ENCODE measurements at regions not wholly inside any gene's neighbourhood (a gene's known extent, or its start where the extent isn't known, plus 50 kb on each side); places are given as distances from the start of the nearest gene placed in this dataset.

DNA sequence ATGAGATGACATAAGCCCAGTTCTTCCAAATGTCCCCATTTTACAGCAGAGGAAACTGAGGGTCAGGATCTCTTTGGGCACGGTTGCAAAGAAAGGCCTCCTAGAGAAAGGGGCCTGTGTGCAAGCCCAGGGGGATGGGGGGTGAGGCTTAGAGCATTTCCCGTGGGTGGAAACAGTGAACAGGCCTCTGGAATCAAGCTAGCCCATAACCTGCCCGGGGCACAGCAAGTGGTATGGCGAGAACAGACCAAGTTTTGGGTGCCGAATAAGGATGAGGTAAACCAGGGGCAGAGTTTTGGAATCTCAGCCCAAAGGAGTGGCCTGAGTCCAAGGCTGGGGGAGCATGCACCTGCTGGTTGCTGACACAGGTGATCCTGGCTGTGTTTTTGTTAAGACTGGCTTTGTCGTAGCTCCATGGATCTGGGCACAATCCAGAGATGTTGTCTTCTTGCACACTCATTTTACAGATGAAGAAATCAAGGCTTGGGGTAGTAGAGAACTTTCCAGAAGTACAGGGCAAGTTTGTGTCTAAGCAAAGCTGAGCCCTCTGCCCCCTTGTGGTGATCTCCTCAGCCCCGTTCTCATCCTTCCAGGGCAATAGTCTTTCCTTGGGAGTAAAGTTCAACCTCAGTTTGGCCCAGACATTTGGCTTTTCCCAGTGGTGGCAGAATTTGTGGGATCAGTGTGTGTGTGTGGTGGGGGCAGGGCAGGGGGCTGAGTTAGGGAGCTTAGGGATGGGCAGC is 53.5 kb upstream of the MYEOV start:
- H3K56ac ChIP-seq (ENCODE audit: low read length): no peak overlapping the region
- H3K79me2 ChIP-seq (ENCODE audit: control insufficient read depth, insufficient read depth, low read length): no peaks in the 10 kb centered on the region
- no peak overlapping the region for H3K23ac ChIP-seq (ENCODE audit: low read length)
- H3K9ac ChIP-seq (ENCODE audit: low read length): no peak overlapping the region
- no peak overlapping the region for H2BK120ac ChIP-seq (ENCODE audit: low read depth, low read length)
- no peak overlapping the region for H3K18ac ChIP-seq (ENCODE audit: low read length)
- H4K5ac ChIP-seq (ENCODE audit: low read length): no peak overlapping the region
- H2BK15ac ChIP-seq (replicated peaks; ENCODE audit: low read depth): no peak overlapping the region
- no peak overlapping the region for H3K27ac ChIP-seq (ENCODE audit: low read depth, low read length)
- no peaks in the 10 kb centered on the region for H3K79me1 ChIP-seq (ENCODE audit: low read length)
- H3K4me2 ChIP-seq (ENCODE audit: low read length): no peak overlapping the region
- peak; percentile 45 for DNase-seq
- H3K4me1 ChIP-seq (ENCODE audit: control insufficient read depth, low read depth, low read length): no peaks in the 10 kb centered on the region
- no peak overlapping the region for H2BK5ac ChIP-seq (ENCODE audit: low read length)
- H2AK5ac ChIP-seq (ENCODE audit: low read length): no peak overlapping the region
- H3K27me3 ChIP-seq (ENCODE audit: insufficient read depth, low read length, poor library complexity): no peaks in the 10 kb centered on the region
- H4K8ac ChIP-seq (ENCODE audit: low read depth, low read length): no peak overlapping the region
- H3K4ac ChIP-seq (ENCODE audit: low read depth, low read length): no peak overlapping the region
- no peaks in the 10 kb centered on the region for H3K36me3 ChIP-seq (ENCODE audit: control insufficient read depth, insufficient read depth, low read length)
- H3K4me3 ChIP-seq (ENCODE audit: low read length): no peak overlapping the region
- no CpG with 5 or more reads among the region's 7 CpGs for WGBS (ENCODE audit: extremely low coverage, insufficient coverage, low lambda C conversion rate)

DNA sequence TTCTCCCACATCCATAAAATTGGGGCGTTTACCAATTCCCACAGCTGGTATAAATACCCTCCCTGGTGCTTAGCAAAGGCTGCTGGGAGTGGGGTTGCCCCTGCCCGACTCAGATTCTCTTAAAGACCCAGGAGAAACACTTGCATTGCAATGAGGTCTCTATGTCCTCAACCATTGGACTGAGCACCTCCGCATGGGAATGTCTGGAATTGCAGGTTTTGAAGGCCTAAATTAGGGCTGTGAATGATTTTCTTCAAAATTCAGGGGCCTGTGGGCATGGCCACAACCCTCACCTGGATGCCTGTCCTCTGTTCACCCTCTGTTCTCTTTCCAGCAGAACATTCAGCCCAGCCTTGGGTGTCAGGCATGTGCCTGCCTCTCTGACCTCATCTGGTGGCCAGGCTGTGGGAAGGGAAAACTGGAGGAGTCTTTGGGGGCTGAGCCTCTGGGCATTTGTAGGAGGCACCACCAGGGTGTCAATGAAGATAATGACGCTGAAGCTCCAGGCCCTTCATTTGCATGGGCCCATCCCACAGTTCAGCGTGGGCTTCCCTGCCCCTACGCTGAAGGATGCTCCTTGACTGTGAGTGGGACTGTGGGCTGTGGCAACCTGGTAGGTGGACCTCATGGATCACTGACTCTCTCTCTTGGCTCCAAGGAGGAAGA is 52.7 kb upstream of the MYEOV start:
- Histone ChIP-seq H2BK15ac (replicated peaks; ENCODE audit: low read depth) (no peak overlapping the region), H3K27ac (ENCODE audit: low read depth, low read length) (no peak overlapping the region), H3K23ac (ENCODE audit: low read length) (no peak overlapping the region), H3K36me3 (ENCODE audit: control insufficient read depth, insufficient read depth, low read length) (no peaks in the 10 kb centered on the region), H3K4me3 (ENCODE audit: low read length) (no peak overlapping the region), H3K56ac (ENCODE audit: low read length) (no peak overlapping the region), H3K18ac (ENCODE audit: low read length) (no peak overlapping the region), H2BK120ac (ENCODE audit: low read depth, low read length) (no peak overlapping the region), H3K79me1 (ENCODE audit: low read length) (no peaks in the 10 kb centered on the region), H2BK5ac (ENCODE audit: low read length) (no peak overlapping the region), H3K9ac (ENCODE audit: low read length) (no peak overlapping the region), H4K5ac (ENCODE audit: low read length) (no peak overlapping the region), H3K4me2 (ENCODE audit: low read length) (no peak overlapping the region), H2AK5ac (ENCODE audit: low read length) (no peak overlapping the region), H3K79me2 (ENCODE audit: control insufficient read depth, insufficient read depth, low read length) (no peaks in the 10 kb centered on the region), H3K4ac (ENCODE audit: low read depth, low read length) (no peak overlapping the region), H4K8ac (ENCODE audit: low read depth, low read length) (no peak overlapping the region), H3K4me1 (ENCODE audit: control insufficient read depth, low read depth, low read length) (no peaks in the 10 kb centered on the region), H3K27me3 (ENCODE audit: insufficient read depth, low read length, poor library complexity) (no peaks in the 10 kb centered on the region)
- WGBS (ENCODE audit: extremely low coverage, insufficient coverage, low lambda C conversion rate): no CpG with 5 or more reads among the region's 6 CpGs
- DNase-seq: peak; percentile 46

DNA sequence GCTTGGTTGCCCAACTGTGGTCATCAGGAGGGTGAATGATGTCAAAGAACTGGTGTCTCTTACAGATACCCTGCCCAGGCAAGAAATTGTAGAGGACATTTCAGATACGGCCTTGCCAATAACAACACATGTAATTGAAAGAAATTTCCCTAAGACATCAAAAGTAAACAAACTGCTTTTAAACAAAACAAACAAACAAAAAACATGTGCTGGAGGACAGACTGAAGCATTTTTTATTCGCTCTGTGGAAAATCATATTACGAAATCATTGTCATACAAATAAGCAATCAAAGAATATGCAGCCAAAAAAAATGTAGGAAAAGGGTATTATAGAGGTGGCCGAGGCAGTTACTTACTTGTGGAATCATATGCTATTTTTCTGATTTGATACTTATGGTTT is 52.1 kb upstream of the MYEOV start:
- H3K4me2 ChIP-seq (ENCODE audit: low read length): no peak overlapping the region
- H4K8ac ChIP-seq (ENCODE audit: low read depth, low read length): no peak overlapping the region
- no peak overlapping the region for H2BK15ac ChIP-seq (replicated peaks; ENCODE audit: low read depth)
- no peak overlapping the region for H3K56ac ChIP-seq (ENCODE audit: low read length)
- no peak overlapping the region for H3K9ac ChIP-seq (ENCODE audit: low read length)
- no peak overlapping the region for H3K23ac ChIP-seq (ENCODE audit: low read length)
- H3K79me1 ChIP-seq (ENCODE audit: low read length): no peaks in the 10 kb centered on the region
- H3K27ac ChIP-seq (ENCODE audit: low read depth, low read length): no peak overlapping the region
- H3K36me3 ChIP-seq (ENCODE audit: control insufficient read depth, insufficient read depth, low read length): no peaks in the 10 kb centered on the region
- no peaks in the 10 kb centered on the region for H3K4me1 ChIP-seq (ENCODE audit: control insufficient read depth, low read depth, low read length)
- no peak overlapping the region for H3K4ac ChIP-seq (ENCODE audit: low read depth, low read length)
- no peaks in the 10 kb centered on the region for H3K27me3 ChIP-seq (ENCODE audit: insufficient read depth, low read length, poor library complexity)
- H4K5ac ChIP-seq (ENCODE audit: low read length): no peak overlapping the region
- H3K18ac ChIP-seq (ENCODE audit: low read length): no peak overlapping the region
- no peak overlapping the region for H3K4me3 ChIP-seq (ENCODE audit: low read length)
- no peak overlapping the region for H2AK5ac ChIP-seq (ENCODE audit: low read length)
- H2BK120ac ChIP-seq (ENCODE audit: low read depth, low read length): no peak overlapping the region
- H3K79me2 ChIP-seq (ENCODE audit: control insufficient read depth, insufficient read depth, low read length): no peaks in the 10 kb centered on the region
- WGBS (ENCODE audit: extremely low coverage, insufficient coverage, low lambda C conversion rate): no CpG with 5 or more reads among the region's 4 CpGs
- H2BK5ac ChIP-seq (ENCODE audit: low read length): no peak overlapping the region
- DNase-seq: no peak

DNA sequence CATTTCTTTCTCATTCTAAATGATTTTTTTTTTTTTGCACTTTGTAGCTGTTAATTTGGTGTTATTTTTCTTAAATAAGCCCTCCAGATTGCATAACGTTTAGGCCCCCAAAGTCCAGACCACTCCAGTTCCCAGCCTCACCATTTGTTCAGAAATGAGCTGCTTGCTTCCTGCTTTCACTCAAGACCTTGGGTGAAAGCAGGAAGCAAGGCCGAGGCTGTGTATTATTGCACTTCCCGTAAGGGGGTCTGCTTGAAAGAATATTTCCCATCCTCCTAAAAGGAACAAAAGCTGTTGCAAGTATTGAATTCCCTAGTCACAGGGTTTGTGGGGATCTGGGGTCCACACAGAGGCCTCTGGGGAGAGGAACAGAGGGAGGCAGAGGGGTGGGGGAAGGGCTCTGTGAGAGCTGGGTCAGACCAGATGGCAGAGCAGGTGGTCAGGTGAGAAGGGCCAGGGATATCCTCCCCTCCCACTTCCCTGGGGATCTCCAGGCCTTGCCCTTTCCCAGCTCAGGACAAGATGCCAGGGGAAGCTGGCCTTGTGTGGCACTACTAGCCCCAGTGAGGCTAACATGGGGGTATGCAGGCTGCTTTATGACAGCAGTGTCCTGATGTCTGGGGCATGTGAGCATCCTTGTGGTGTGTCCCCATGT is 51.6 kb upstream of the MYEOV start:
- Histone ChIP-seq H3K36me3 (ENCODE audit: control insufficient read depth, insufficient read depth, low read length) (no peaks in the 10 kb centered on the region), H2BK5ac (ENCODE audit: low read length) (no peak overlapping the region), H2BK120ac (ENCODE audit: low read depth, low read length) (no peak overlapping the region), H3K27me3 (ENCODE audit: insufficient read depth, low read length, poor library complexity) (no peaks in the 10 kb centered on the region), H3K4ac (ENCODE audit: low read depth, low read length) (no peak overlapping the region), H3K18ac (ENCODE audit: low read length) (no peak overlapping the region), H3K79me2 (ENCODE audit: control insufficient read depth, insufficient read depth, low read length) (no peaks in the 10 kb centered on the region), H2AK5ac (ENCODE audit: low read length) (no peak overlapping the region), H3K4me2 (ENCODE audit: low read length) (no peak overlapping the region), H4K5ac (ENCODE audit: low read length) (no peak overlapping the region), H3K56ac (ENCODE audit: low read length) (peak overlapping the region; percentile 3), H3K9ac (ENCODE audit: low read length) (no peak overlapping the region), H3K27ac (ENCODE audit: low read depth, low read length) (no peak overlapping the region), H2BK15ac (replicated peaks; ENCODE audit: low read depth) (no peak overlapping the region), H3K23ac (ENCODE audit: low read length) (no peak overlapping the region), H4K8ac (ENCODE audit: low read depth, low read length) (no peak overlapping the region), H3K79me1 (ENCODE audit: low read length) (no peaks in the 10 kb centered on the region), H3K4me1 (ENCODE audit: control insufficient read depth, low read depth, low read length) (no peaks in the 10 kb centered on the region), H3K4me3 (ENCODE audit: low read length) (no peak overlapping the region)
- no CpG with 5 or more reads among the region's 3 CpGs for WGBS (ENCODE audit: extremely low coverage, insufficient coverage, low lambda C conversion rate)
- DNase-seq: no peak

DNA sequence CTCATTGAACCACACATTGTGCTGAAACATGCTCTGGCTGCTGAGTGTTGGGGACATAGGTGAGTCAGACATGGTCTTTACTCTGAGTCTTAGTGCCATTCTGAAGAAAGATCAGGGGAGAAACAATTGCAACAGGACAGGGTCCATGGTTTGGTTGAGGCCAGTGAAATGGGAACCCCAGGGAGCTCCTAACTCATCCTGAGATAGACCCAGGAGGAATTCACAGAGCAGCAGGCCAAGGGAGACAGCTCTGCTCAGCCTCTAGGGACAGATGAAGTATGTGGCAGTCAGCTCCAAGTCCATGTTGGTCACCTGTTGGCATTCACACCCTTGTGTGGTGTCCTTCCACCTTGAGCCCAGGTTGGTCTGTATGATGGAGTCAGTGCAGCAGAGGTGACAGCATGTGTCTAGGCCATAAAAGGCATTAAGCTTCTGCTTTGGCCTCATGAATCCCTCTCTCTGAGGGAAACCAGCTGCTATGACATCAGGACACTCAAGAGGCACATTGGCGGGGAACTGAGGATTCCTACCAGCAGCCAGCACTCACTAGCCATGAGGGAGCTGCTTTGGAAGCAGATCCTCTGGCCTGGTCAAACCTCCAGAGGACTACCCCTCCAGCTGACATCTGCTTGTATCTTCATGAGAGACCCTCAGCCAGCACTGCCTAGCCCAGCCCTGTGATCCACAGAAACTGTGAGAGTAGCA is 50.3 kb upstream of the MYEOV start:
- Histone ChIP-seq H3K4me3 (ENCODE audit: low read length) (no peak overlapping the region), H3K79me2 (ENCODE audit: control insufficient read depth, insufficient read depth, low read length) (no peaks in the 10 kb centered on the region), H3K4me2 (ENCODE audit: low read length) (no peak overlapping the region), H3K23ac (ENCODE audit: low read length) (no peak overlapping the region), H3K27me3 (ENCODE audit: insufficient read depth, low read length, poor library complexity) (no peaks in the 10 kb centered on the region), H4K8ac (ENCODE audit: low read depth, low read length) (no peak overlapping the region), H2BK120ac (ENCODE audit: low read depth, low read length) (no peak overlapping the region), H3K4ac (ENCODE audit: low read depth, low read length) (no peak overlapping the region), H3K56ac (ENCODE audit: low read length) (no peak overlapping the region), H3K18ac (ENCODE audit: low read length) (no peak overlapping the region), H4K5ac (ENCODE audit: low read length) (no peak overlapping the region), H3K36me3 (ENCODE audit: control insufficient read depth, insufficient read depth, low read length) (no peaks in the 10 kb centered on the region), H2AK5ac (ENCODE audit: low read length) (no peak overlapping the region), H3K79me1 (ENCODE audit: low read length) (no peaks in the 10 kb centered on the region), H3K27ac (ENCODE audit: low read depth, low read length) (no peak overlapping the region), H2BK5ac (ENCODE audit: low read length) (no peak overlapping the region), H3K9ac (ENCODE audit: low read length) (no peak overlapping the region), H3K4me1 (ENCODE audit: control insufficient read depth, low read depth, low read length) (no peaks in the 10 kb centered on the region), H2BK15ac (replicated peaks; ENCODE audit: low read depth) (no peak overlapping the region)
- no peak for DNase-seq
- WGBS (ENCODE audit: extremely low coverage, insufficient coverage, low lambda C conversion rate): no CpG with 5 or more reads among the region's 1 CpG

All from mesendoderm (in vitro differentiated cells).